Stimulated activated CD8-positive, alpha-beta memory T cell treated with anti-CD3 and anti-CD28 coated beads, Interleukin-4, amount 100 ng/mL, for 48 hours (primary cell): ENCODE measurements at regions not wholly inside any gene's neighbourhood (a gene's known extent, or its start where the extent isn't known, plus 50 kb on each side); places are given as distances from the start of the nearest gene placed in this dataset.
"Not testable (repeated sequence)": the region's sequence is repeated elsewhere in the genome, so short reads cannot be mapped to it uniquely, and the experiment has no call there.

Experiments used
- DNase-seq: peaks from one replicate; pipeline ENCODE4 v3.0.0-alpha.2; 2020

- no peak for DNase-seq
These were observed 71.2 kb upstream of the FSIP2 start for GRCh38 chr2:185667452-185667851.

GRCh38 chr2:185668710-185669109 is 69.9 kb upstream of the FSIP2 start:
- DNase-seq = no peak

GRCh38 chr2:185674232-185674631 is 64.4 kb upstream of the FSIP2 start:
- no peak for DNase-seq

- DNase-seq = no peak
These were observed 62.3 kb upstream of the FSIP2 start for GRCh38 chr2:185676316-185676715.

- DNase-seq = not testable (repeated sequence)
These were observed 51.6 kb upstream of the FSIP2 start for GRCh38 chr2:185687001-185687400.

GRCh38 chr2:185687967-185688366 is 50.6 kb upstream of the FSIP2 start:
- no peak for DNase-seq
